ENCODE measurements at regions not wholly inside any gene's neighbourhood (a gene's known extent, or its start where the extent isn't known, plus 50 kb on each side); places are given as distances from the start of the nearest gene placed in this dataset.

DNA sequence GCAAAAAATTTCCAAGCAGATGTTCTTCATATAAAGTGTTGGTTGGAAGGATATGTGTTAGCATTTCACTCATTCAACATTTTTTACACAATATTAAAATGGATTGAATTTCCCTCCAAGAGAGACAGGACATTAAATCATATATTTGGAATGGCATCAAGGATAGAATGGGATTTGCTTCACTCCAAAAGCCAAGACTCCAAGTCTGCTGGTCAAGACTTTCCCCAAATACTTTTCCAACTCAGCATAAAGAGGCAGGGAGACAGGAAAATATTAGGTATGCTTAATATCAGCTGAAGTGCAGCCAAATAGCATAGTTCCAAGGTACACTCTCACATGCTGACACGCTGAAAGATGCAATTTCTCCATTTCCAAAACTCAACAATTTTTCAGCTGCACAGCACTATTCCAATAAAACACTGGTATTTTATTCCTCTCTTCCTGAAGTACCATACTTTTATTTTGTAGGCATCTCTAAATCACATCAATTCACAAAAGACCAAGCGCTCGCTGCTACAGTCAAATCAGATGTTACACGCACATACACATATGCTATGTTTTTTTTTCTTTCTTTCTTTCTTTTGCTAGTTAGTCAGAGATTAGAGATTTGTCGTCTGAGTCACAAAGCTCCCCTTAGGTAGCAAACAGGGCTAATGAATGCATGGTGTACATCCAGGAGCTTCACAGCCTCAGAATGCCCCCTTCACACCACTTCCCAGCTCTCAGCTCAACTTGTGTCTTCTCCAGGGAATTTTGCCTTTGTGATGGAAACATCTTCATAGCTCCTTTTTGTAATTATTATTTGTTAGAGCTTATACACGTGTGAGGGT lies 1033.8 kb upstream of the AUTS2 start:
- no peak for ATAC-seq
- no peak for DNase-seq
- H3K36me3 ChIP-seq (ENCODE audit: control insufficient read depth, insufficient read depth, low read length) = no peaks in the 10 kb centered on the region
- H3K9me3 ChIP-seq (ENCODE audit: control insufficient read depth, insufficient read depth, low read length) = no peaks in the 10 kb centered on the region
- Mint-ChIP-seq H3K9me3 (peaks cover 13 to 16% of the 10 kb centered on the region in 2 donors), H3K4me3 (no peak overlapping the region), H3K4me1 (no peaks in the 10 kb centered on the region), H3K27ac (no peak overlapping the region), H3K27me3 (ENCODE audit: low read depth in 2 of 2) (no peaks in the 10 kb centered on the region), H3K36me3 (no peaks in the 10 kb centered on the region)
- no peaks in the 10 kb centered on the region for H3K4me1 ChIP-seq (ENCODE audit: control insufficient read depth, insufficient read depth, low read length)
- no peak overlapping the region for H3K27ac ChIP-seq (ENCODE audit: low read length)
- no peaks in the 10 kb centered on the region for H3K27me3 ChIP-seq (ENCODE audit: control insufficient read depth, insufficient read depth, low read length)
- WGBS (ENCODE audit: insufficient coverage) = 95% methylated on average over 2 of the region's 6 CpGs
- TF ChIP-seq, protein P1, sequence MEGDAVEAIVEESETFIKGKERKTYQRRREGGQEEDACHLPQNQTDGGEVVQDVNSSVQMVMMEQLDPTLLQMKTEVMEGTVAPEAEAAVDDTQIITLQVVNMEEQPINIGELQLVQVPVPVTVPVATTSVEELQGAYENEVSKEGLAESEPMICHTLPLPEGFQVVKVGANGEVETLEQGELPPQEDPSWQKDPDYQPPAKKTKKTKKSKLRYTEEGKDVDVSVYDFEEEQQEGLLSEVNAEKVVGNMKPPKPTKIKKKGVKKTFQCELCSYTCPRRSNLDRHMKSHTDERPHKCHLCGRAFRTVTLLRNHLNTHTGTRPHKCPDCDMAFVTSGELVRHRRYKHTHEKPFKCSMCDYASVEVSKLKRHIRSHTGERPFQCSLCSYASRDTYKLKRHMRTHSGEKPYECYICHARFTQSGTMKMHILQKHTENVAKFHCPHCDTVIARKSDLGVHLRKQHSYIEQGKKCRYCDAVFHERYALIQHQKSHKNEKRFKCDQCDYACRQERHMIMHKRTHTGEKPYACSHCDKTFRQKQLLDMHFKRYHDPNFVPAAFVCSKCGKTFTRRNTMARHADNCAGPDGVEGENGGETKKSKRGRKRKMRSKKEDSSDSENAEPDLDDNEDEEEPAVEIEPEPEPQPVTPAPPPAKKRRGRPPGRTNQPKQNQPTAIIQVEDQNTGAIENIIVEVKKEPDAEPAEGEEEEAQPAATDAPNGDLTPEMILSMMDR (IDR thresholded peaks at IDR 0.05) = no peak
- intact Hi-C loops (cut with micrococcal nuclease) = no loop called here
- H3K4me3 ChIP-seq (ENCODE audit: low read length) = no peak overlapping the region

DNA sequence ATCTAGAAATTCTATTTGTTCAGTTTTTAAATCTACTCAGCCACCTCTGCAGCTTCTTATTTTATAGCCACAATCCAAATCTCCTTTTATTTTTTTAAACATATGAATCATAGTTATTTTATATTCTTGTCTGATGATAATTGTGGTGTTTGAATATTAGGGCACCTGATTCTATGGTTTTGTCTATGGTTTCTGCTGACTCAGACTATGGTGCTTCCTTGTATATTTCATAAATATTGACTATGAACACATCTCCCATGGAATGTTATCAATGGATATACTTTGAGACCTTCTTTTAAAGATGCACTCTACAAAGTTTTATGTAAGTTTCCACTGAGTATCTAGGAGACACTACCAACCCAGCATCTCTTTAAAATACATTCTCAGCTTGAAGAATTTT lies 1027.0 kb upstream of the AUTS2 start:
- H3K27ac ChIP-seq (ENCODE audit: low read length) = no peak overlapping the region
- H3K27ac Mint-ChIP-seq = no peak overlapping the region
- H3K9me3 Mint-ChIP-seq = peaks cover 6 to 9% of the 10 kb centered on the region in 2 donors
- DNase-seq (no peak), ATAC-seq (no peak)
- no peaks in the 10 kb centered on the region for H3K4me1 ChIP-seq (ENCODE audit: control insufficient read depth, insufficient read depth, low read length)
- H3K4me3 Mint-ChIP-seq = no peak overlapping the region
- H3K27me3 ChIP-seq (ENCODE audit: control insufficient read depth, insufficient read depth, low read length) = no peaks in the 10 kb centered on the region
- TF ChIP-seq, protein P1 (IDR thresholded peaks at IDR 0.05) = no peak
- no peaks in the 10 kb centered on the region for H3K27me3 Mint-ChIP-seq (ENCODE audit: low read depth in 2 of 2)
- H3K36me3 ChIP-seq (ENCODE audit: control insufficient read depth, insufficient read depth, low read length) = no peaks in the 10 kb centered on the region
- no peaks in the 10 kb centered on the region for H3K36me3 Mint-ChIP-seq
- no peaks in the 10 kb centered on the region for H3K9me3 ChIP-seq (ENCODE audit: control insufficient read depth, insufficient read depth, low read length)
- H3K4me1 Mint-ChIP-seq = no peaks in the 10 kb centered on the region
- intact Hi-C loops (cut with micrococcal nuclease) = no loop called here
- no peak overlapping the region for H3K4me3 ChIP-seq (ENCODE audit: low read length)

DNA sequence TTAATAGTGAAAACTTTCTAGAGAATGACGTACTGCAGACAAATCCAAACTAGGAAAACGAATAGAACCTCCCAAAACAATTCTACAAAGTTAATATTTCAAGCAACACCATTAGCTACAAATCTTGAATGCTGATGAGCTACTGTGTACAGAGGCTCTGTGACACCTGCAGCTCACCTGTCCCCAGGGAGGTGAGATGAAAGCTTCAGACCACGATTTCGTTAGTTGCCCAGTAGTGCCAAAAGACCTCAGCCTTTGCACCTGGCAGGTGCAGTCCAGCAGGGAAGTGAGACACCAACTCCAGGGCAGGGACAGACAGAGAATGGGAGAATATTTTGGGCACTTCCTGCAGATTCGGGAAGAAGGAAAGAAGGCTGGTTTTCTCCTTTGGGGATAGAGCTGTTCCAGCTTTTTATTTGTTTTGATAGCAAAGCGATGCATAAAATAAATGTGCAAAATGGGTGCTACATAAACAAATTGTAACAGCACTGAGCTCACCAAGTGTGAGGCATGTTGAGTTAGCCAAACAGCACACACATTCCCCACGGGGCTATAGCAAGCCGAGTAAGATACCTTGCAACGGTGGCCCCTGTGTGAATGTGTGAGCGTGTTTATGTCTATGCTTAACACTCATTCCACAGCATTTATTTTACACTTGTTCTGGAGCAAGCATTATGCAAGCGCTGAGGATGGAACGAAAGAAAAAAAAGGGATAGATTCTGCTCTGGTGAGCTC lies 1024.8 kb upstream of the AUTS2 start:
- no peak overlapping the region for H3K4me3 ChIP-seq (ENCODE audit: low read length)
- no peaks in the 10 kb centered on the region for H3K36me3 Mint-ChIP-seq
- TF ChIP-seq, protein P1 (IDR thresholded peaks at IDR 0.05) = no peak
- ATAC-seq (no peak), DNase-seq (no peak)
- intact Hi-C loops (cut with micrococcal nuclease) = no loop called here
- peaks cover 6% of the 10 kb centered on the region in 2 donors for H3K9me3 Mint-ChIP-seq
- H3K9me3 ChIP-seq (ENCODE audit: control insufficient read depth, insufficient read depth, low read length) = no peaks in the 10 kb centered on the region
- H3K27ac ChIP-seq (ENCODE audit: low read length) = no peak overlapping the region
- 76% methylated on average over 9 of the region's 12 CpGs for WGBS (ENCODE audit: insufficient coverage)
- no peaks in the 10 kb centered on the region for H3K4me1 Mint-ChIP-seq
- no peak overlapping the region for H3K4me3 Mint-ChIP-seq
- H3K27ac Mint-ChIP-seq = no peak overlapping the region
- no peaks in the 10 kb centered on the region for H3K27me3 ChIP-seq (ENCODE audit: control insufficient read depth, insufficient read depth, low read length)
- no peaks in the 10 kb centered on the region for H3K36me3 ChIP-seq (ENCODE audit: control insufficient read depth, insufficient read depth, low read length)
- H3K4me1 ChIP-seq (ENCODE audit: control insufficient read depth, insufficient read depth, low read length) = no peaks in the 10 kb centered on the region
- no peaks in the 10 kb centered on the region for H3K27me3 Mint-ChIP-seq (ENCODE audit: low read depth in 2 of 2)

Measured in natural killer cell (primary cell).